Nephron progenitor cell (in vitro differentiated cells): ENCODE measurements at regions not wholly inside any gene's neighbourhood (a gene's known extent, or its start where the extent isn't known, plus 50 kb on each side); places are given as distances from the start of the nearest gene placed in this dataset.

ENCODE experiments used
- DNase-seq: peaks from one replicate; pipeline ENCODE4 v3.0.0; 2021
- H3K27ac Mint-ChIP-seq: 2 replicates; pipeline ENCODE4 v1.8.0; 2021; ENCODE audit warnings: mild to moderate bottlenecking, moderate library complexity, mixed read lengths
- H3K27me3 Mint-ChIP-seq: 2 replicates; pipeline ENCODE4 v1.8.0; 2021; ENCODE audit warnings: mild to moderate bottlenecking, low read depth, mixed read lengths; ENCODE audit not compliant: poor library complexity
- H3K36me3 Mint-ChIP-seq: 2 replicates; pipeline ENCODE4 v1.8.0; 2021; ENCODE audit warnings: low read depth, mixed read lengths
- H3K4me1 Mint-ChIP-seq: 2 replicates; pipeline ENCODE4 v1.8.0; 2021; ENCODE audit warnings: mixed read lengths
- H3K4me3 Mint-ChIP-seq: 2 replicates; pipeline ENCODE4 v1.8.0; 2021; ENCODE audit warnings: mild to moderate bottlenecking, moderate library complexity, mixed read lengths
- H3K9me3 Mint-ChIP-seq: 2 replicates; pipeline ENCODE4 v1.8.0; 2021; ENCODE audit warnings: mild to moderate bottlenecking, moderate library complexity, mixed read lengths
- CTCF ChIP-seq: fragments of 200-600 bp; sonication (generic); IDR thresholded peaks from 2 replicates; pipeline ENCODE4 v1.5.0; 2021; ENCODE audit warnings: antibody characterized with exemption

- Mint-ChIP-seq H3K36me3 (no peaks in the 10 kb centered on the region), H3K27ac (peak overlapping the region; percentile 9), H3K27me3 (no peaks in the 10 kb centered on the region), H3K9me3 (peaks cover 6% of the 10 kb centered on the region), H3K4me1 (peaks cover 50% of the 10 kb centered on the region), H3K4me3 (no peak overlapping the region)
- no peak for DNase-seq
- TF ChIP-seq CTCF: no peak
These were observed 143.7 kb upstream of the CCDC68 start for GRCh38 chr18:55102958-55103456.

- DNase-seq: no peak
- H3K27ac Mint-ChIP-seq: peak overlapping the region; percentile 67
- no peak for TF ChIP-seq CTCF
- H3K27me3 Mint-ChIP-seq: no peaks in the 10 kb centered on the region
- H3K9me3 Mint-ChIP-seq: peaks cover 6% of the 10 kb centered on the region
- no peak overlapping the region for H3K4me3 Mint-ChIP-seq
- H3K4me1 Mint-ChIP-seq: peaks cover 55% of the 10 kb centered on the region
- no peaks in the 10 kb centered on the region for H3K36me3 Mint-ChIP-seq
These were observed 143.2 kb upstream of the CCDC68 start for GRCh38 chr18:55102501-55102900.

GRCh38 chr18:55101458-55101824 is 142.2 kb upstream of the CCDC68 start:
- H3K27ac Mint-ChIP-seq: no peak overlapping the region
- peaks cover 65% of the 10 kb centered on the region for H3K4me1 Mint-ChIP-seq
- no peak for TF ChIP-seq CTCF
- H3K27me3 Mint-ChIP-seq: no peaks in the 10 kb centered on the region
- H3K36me3 Mint-ChIP-seq: no peaks in the 10 kb centered on the region
- peaks cover 6% of the 10 kb centered on the region for H3K9me3 Mint-ChIP-seq
- no peak overlapping the region for H3K4me3 Mint-ChIP-seq
- DNase-seq: no peak

GRCh38 chr18:55100817-55101457 is 141.7 kb upstream of the CCDC68 start:
- Mint-ChIP-seq H3K27ac (no peak overlapping the region), H3K36me3 (no peaks in the 10 kb centered on the region), H3K9me3 (peaks cover 6% of the 10 kb centered on the region), H3K4me1 (peaks cover 70% of the 10 kb centered on the region), H3K27me3 (no peaks in the 10 kb centered on the region), H3K4me3 (no peak overlapping the region)
- TF ChIP-seq CTCF: no peak
- no peak for DNase-seq

GRCh38 chr18:55097456-55098170 is 138.4 kb upstream of the CCDC68 start:
- no peak for TF ChIP-seq CTCF
- Mint-ChIP-seq H3K9me3 (no peaks in the 10 kb centered on the region), H3K36me3 (no peaks in the 10 kb centered on the region), H3K4me1 (peaks cover 83% of the 10 kb centered on the region), H3K27ac (peak overlapping the region; percentile 72), H3K4me3 (peak overlapping the region; percentile 41), H3K27me3 (no peaks in the 10 kb centered on the region)
- peak; percentile 53 for DNase-seq
